Chondrocyte (in vitro differentiated cells): ENCODE measurements at regions not wholly inside any gene's neighbourhood (a gene's known extent, or its start where the extent isn't known, plus 50 kb on each side); places are given as distances from the start of the nearest gene placed in this dataset.

Source experiments
- DNase-seq: peaks from one replicate; pipeline ENCODE4 v3.0.0; 2021; ENCODE audit warnings: mixed read lengths, low spot score
- H3K27ac Mint-ChIP-seq: one replicate; pipeline ENCODE4 v1.8.0; 2021; ENCODE audit warnings: mild to moderate bottlenecking, moderate library complexity, mixed read lengths; ENCODE audit not compliant: unreplicated experiment
- H3K27me3 Mint-ChIP-seq: 2 replicates; pipeline ENCODE4 v1.8.0; 2021; ENCODE audit warnings: low read depth, mixed read lengths
- H3K36me3 Mint-ChIP-seq: 2 replicates; pipeline ENCODE4 v1.8.0; 2021; ENCODE audit warnings: low read depth, mixed read lengths
- H3K4me1 Mint-ChIP-seq: 2 replicates; pipeline ENCODE4 v1.8.0; 2021; ENCODE audit warnings: low read depth, mild to moderate bottlenecking, mixed read lengths
- H3K4me3 Mint-ChIP-seq: one replicate; pipeline ENCODE4 v1.8.0; 2021; ENCODE audit warnings: mild to moderate bottlenecking, moderate library complexity, mixed read lengths; ENCODE audit not compliant: unreplicated experiment
- H3K9me3 Mint-ChIP-seq: 2 replicates; pipeline ENCODE4 v1.8.0; 2021; ENCODE audit warnings: low read depth, mixed read lengths
- CTCF ChIP-seq: fragments of 200-600 bp; sonication (generic); IDR thresholded peaks from 2 replicates; pipeline ENCODE4 v1.5.0; 2021; ENCODE audit warnings: antibody characterized with exemption, mild to moderate bottlenecking, moderate library complexity

DNA sequence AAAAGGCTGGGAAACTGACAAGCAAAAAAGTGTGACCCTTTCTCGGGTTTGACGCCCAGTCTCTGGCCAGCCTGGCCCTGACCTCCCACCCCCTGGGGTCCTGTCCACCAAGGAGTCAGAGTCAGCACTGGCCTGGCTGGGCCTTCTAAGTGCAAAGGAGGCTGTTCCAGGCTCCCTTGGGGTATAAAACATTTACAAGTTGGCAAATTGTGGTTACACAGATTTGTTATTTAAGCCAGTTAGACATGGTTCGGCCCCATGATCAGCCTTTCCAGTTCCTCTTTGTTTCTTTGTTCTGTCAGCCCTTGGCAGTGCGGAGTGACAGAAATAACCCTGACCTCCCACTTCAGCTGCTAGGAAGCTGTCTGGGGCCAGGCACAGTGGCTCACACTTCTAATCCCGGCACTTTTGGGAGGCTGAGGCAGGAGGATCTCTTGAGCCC, 161.6 kb upstream of the RAB4A start:
- H3K27ac Mint-ChIP-seq: no peak overlapping the region
- H3K27me3 Mint-ChIP-seq: peaks cover 23% of the 10 kb centered on the region
- no peaks in the 10 kb centered on the region for H3K9me3 Mint-ChIP-seq
- no peak for TF ChIP-seq CTCF
- no peak for DNase-seq
- H3K4me1 Mint-ChIP-seq: peaks cover 2% of the 10 kb centered on the region
- H3K4me3 Mint-ChIP-seq: no peak overlapping the region
- no peaks in the 10 kb centered on the region for H3K36me3 Mint-ChIP-seq

DNA sequence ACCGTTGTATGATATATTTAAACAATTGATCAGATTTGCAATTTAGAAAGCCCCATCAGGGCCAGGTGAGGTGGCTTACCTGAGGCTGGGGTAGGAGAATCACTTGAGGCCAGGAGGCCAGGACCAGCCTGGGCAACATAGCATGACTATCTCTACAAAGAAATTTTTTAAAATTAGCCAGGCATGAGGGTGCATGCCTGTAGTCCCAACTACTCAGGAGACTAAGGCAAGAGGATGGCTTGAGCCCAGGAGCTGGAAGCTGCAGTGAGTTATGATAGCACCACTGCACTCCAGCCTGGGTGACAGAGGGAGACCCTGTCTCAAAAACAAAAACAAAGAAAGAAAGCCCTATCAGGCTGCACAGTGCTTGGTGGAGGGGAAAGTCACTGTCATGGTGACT, 159.9 kb upstream of the RAB4A start:
- Mint-ChIP-seq H3K27ac (no peak overlapping the region), H3K4me3 (no peak overlapping the region), H3K27me3 (peaks cover 19% of the 10 kb centered on the region), H3K36me3 (no peaks in the 10 kb centered on the region), H3K4me1 (peaks cover 3% of the 10 kb centered on the region), H3K9me3 (no peaks in the 10 kb centered on the region)
- no peak for TF ChIP-seq CTCF
- no peak for DNase-seq

DNA sequence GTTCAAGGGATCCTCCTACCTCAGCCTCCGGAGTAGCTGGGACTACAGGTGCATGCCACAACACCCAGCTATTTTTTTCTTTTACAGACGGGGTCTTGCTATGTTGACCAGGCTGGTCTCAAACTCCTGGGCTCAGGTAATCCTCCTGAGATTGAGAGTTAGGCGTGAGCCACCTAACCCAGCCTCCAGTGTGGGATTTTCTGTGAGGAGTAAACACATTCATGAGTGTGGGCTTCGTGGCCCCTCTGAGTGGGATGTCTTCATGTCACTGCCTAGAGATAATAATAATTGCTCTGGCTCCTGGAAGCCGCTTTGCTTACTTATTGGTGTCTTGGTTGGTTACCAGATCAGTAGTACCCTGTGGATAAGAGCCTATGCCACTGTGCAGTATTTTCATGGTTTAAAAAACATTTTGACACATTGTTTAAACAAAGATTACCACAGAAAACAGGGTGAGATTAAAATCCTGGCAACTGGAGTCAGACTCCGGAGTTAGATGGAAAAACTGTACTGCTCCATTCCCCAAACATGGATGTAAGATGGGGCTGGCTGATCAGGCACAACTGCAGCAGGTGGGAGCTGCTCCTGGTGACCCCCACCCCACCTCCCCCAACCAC, 159.1 kb upstream of the RAB4A start:
- Mint-ChIP-seq H3K27ac (no peak overlapping the region), H3K4me1 (peaks cover 3% of the 10 kb centered on the region)

DNA sequence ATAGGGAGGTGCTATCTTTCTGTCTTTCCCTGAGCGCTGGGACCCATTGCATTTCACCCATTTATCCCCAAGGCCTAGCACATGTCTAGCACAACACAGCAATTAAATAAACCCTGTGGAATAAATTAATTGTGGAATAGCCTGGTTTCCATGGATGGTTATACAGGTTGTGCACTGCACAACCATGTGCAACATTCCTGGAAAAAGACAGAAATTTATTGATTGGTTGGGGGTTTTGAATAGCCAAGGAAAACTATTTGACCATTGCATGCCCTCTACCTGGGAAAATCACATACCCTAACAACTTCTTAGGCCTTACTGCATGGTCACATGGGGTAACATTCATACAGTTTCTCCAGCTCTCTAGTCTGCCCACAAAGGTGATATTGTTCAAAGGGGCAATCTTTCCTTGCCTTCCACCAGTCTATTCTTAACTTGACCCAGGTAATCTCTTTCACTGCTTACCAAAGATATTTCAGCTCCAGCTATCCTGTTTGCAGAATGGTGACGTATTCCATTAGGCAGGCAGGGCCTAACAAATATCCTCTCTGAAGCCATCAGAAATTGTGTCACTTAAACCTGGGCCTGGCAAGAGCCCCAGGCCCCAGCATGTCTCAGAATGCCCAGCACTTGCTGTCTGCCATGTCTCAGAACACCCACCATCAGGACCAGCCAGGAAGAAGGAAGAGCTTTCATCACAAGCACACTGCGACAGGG, 157.9 kb upstream of the RAB4A start:
- H3K4me3 Mint-ChIP-seq: no peak overlapping the region
- H3K36me3 Mint-ChIP-seq: no peaks in the 10 kb centered on the region
- peaks cover 3% of the 10 kb centered on the region for H3K4me1 Mint-ChIP-seq
- peaks cover 14% of the 10 kb centered on the region for H3K27me3 Mint-ChIP-seq
- TF ChIP-seq CTCF: no peak
- H3K9me3 Mint-ChIP-seq: no peaks in the 10 kb centered on the region
- H3K27ac Mint-ChIP-seq: no peak overlapping the region
- no peak for DNase-seq

More for the DNA sequence above, 159.1 kb upstream of the RAB4A start:
- TF ChIP-seq CTCF: no peak
- Mint-ChIP-seq H3K36me3 (no peaks in the 10 kb centered on the region), H3K4me3 (no peak overlapping the region), H3K9me3 (no peaks in the 10 kb centered on the region), H3K27me3 (peaks cover 16% of the 10 kb centered on the region)
- no peak for DNase-seq

DNA sequence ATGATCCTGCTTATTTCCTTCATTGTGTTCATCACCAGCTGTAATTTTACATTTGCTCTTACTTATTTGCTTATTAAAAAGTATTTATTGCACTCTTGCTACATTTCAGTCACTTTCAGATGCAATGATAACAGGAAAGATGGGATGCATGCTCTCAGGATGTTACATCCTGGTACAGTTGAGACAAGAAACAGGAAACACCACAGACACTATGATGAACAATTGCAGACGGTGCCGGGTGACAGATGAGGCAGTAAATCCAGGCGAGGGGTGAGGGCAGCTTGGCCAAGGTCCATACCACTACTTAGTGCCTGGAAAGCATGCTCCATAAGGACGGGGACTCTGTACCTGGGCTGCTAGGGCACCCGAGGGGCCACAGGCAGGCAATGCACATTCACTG, 156.6 kb upstream of the RAB4A start:
- TF ChIP-seq CTCF: no peak
- DNase-seq: no peak
- Mint-ChIP-seq H3K4me3 (no peak overlapping the region), H3K4me1 (peaks cover 3% of the 10 kb centered on the region), H3K27me3 (peaks cover 9% of the 10 kb centered on the region), H3K9me3 (no peaks in the 10 kb centered on the region), H3K36me3 (no peaks in the 10 kb centered on the region), H3K27ac (no peak overlapping the region)
